WTC11 (cell line): ENCODE measurements at regions not wholly inside any gene's neighbourhood (a gene's known extent, or its start where the extent isn't known, plus 50 kb on each side); places are given as distances from the start of the nearest gene placed in this dataset.

ENCODE experiments used
- FOXP1 ChIP-seq: sonication (generic); formaldehyde crosslinking; IDR thresholded peaks from 2 replicates; pipeline ENCODE4 v1.8.0; 2022; ENCODE audit warnings: missing genetic modification reagents, mild to moderate bottlenecking, moderate library complexity, borderline replicate concordance
- TF ChIP-seq, protein P1 (sequence below): fragments of 200-600 bp; IDR thresholded peaks from 2 replicates; pipeline ENCODE4 v1.8.0; 2022; ENCODE audit warnings: antibody characterized with exemption

DNA sequence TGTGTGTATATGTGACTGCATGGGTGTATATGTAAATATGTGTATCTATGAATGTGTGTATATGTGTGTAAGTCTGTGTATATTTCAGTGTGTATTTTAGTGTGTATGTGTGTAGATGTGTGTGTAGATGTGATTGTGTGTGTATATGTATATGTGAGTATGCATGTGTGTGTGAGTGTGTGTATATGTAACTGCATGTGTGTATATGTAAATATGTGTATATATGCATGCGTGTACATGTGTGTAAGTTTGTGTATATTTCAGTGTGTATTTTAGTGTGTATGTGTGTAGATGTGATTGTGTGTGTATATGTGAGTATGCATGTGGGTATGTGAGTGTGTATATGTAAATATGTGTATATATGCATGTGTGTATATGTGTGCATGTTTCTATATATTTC is 169.9 kb downstream of the MN1 start:
- TF ChIP-seq FOXP1 (CRISPR knock-in tag) = no peak
- TF ChIP-seq, protein P1, sequence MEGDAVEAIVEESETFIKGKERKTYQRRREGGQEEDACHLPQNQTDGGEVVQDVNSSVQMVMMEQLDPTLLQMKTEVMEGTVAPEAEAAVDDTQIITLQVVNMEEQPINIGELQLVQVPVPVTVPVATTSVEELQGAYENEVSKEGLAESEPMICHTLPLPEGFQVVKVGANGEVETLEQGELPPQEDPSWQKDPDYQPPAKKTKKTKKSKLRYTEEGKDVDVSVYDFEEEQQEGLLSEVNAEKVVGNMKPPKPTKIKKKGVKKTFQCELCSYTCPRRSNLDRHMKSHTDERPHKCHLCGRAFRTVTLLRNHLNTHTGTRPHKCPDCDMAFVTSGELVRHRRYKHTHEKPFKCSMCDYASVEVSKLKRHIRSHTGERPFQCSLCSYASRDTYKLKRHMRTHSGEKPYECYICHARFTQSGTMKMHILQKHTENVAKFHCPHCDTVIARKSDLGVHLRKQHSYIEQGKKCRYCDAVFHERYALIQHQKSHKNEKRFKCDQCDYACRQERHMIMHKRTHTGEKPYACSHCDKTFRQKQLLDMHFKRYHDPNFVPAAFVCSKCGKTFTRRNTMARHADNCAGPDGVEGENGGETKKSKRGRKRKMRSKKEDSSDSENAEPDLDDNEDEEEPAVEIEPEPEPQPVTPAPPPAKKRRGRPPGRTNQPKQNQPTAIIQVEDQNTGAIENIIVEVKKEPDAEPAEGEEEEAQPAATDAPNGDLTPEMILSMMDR = no peak
